ENCODE measurements at regions not wholly inside any gene's neighbourhood (a gene's known extent, or its start where the extent isn't known, plus 50 kb on each side); places are given as distances from the start of the nearest gene placed in this dataset.

DNA sequence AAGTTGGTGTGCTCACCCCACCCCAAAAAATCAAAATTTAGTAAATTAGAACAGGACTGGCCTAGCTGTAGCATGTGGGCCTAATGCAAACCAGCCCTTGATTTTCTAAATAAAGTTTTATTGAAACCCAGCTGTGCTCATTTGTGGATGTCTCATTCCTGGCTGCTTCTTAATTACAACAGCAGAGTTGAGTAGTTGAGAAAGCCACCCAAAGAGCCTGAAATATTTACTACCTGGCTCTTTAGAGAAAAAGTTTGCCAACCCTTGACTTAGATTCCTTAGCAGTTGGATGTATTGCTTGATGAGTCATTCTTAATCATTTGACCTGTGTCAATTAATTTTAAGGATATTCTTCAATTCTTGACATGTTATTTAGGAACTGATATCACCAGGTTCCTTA, 168.3 kb upstream of the PUDP start:
- H4K20me1 ChIP-seq (ENCODE audit: insufficient read depth, low read length), result no peaks in the 10 kb centered on the region
- H3K36me3 ChIP-seq (replicated peaks in 1 of 2; ENCODE audit: control insufficient read depth in 1 of 2, insufficient read depth in 2 of 2, low read length in 2 of 2), result no peaks in the 10 kb centered on the region
- ATAC-seq, result no peak
- TF ChIP-seq ZIK1 (CRISPR knock-in tag; IDR thresholded peaks at IDR 0.05; ENCODE audit: borderline replicate concordance, low read depth) (no peak), ZFP1 (CRISPR knock-in tag; IDR thresholded peaks at IDR 0.05) (no peak), HDAC1 (CRISPR knock-in tag; IDR thresholded peaks at IDR 0.05) (no peak), NFIC (IDR thresholded peaks at IDR 0.05; ENCODE audit: low read length) (no peak), ELF4 (CRISPR knock-in tag; IDR thresholded peaks at IDR 0.05; ENCODE audit: borderline replicate concordance) (no peak), ZNF3 (CRISPR knock-in tag; IDR thresholded peaks at IDR 0.05) (no peak), FOXJ3 (CRISPR knock-in tag; IDR thresholded peaks at IDR 0.05; ENCODE audit: borderline replicate concordance) (no peak), ZNF451 (CRISPR knock-in tag; IDR thresholded peaks at IDR 0.05) (no peak), RCOR2 (CRISPR knock-in tag; IDR thresholded peaks at IDR 0.05) (no peak), EP300 (IDR thresholded peaks at IDR 0.05; ENCODE audit: low read depth in 2 of 2, low read length in 2 of 2) (no peak), EP300 (CRISPR knock-in tag; IDR thresholded peaks at IDR 0.05; ENCODE audit: borderline replicate concordance) (no peak), ESRRA (CRISPR knock-in tag; IDR thresholded peaks at IDR 0.05; ENCODE audit: low read depth) (no peak), BRCA1 (CRISPR knock-in tag; IDR thresholded peaks at IDR 0.05) (no peak)
- TF ChIP-seq, protein P1, sequence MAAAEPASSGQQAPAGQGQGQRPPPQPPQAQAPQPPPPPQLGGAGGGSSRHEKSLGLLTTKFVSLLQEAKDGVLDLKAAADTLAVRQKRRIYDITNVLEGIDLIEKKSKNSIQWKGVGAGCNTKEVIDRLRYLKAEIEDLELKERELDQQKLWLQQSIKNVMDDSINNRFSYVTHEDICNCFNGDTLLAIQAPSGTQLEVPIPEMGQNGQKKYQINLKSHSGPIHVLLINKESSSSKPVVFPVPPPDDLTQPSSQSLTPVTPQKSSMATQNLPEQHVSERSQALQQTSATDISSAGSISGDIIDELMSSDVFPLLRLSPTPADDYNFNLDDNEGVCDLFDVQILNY (CRISPR knock-in tag; conservative IDR thresholded peaks at IDR 0.05), result no peak
- TF ChIP-seq, protein P2, sequence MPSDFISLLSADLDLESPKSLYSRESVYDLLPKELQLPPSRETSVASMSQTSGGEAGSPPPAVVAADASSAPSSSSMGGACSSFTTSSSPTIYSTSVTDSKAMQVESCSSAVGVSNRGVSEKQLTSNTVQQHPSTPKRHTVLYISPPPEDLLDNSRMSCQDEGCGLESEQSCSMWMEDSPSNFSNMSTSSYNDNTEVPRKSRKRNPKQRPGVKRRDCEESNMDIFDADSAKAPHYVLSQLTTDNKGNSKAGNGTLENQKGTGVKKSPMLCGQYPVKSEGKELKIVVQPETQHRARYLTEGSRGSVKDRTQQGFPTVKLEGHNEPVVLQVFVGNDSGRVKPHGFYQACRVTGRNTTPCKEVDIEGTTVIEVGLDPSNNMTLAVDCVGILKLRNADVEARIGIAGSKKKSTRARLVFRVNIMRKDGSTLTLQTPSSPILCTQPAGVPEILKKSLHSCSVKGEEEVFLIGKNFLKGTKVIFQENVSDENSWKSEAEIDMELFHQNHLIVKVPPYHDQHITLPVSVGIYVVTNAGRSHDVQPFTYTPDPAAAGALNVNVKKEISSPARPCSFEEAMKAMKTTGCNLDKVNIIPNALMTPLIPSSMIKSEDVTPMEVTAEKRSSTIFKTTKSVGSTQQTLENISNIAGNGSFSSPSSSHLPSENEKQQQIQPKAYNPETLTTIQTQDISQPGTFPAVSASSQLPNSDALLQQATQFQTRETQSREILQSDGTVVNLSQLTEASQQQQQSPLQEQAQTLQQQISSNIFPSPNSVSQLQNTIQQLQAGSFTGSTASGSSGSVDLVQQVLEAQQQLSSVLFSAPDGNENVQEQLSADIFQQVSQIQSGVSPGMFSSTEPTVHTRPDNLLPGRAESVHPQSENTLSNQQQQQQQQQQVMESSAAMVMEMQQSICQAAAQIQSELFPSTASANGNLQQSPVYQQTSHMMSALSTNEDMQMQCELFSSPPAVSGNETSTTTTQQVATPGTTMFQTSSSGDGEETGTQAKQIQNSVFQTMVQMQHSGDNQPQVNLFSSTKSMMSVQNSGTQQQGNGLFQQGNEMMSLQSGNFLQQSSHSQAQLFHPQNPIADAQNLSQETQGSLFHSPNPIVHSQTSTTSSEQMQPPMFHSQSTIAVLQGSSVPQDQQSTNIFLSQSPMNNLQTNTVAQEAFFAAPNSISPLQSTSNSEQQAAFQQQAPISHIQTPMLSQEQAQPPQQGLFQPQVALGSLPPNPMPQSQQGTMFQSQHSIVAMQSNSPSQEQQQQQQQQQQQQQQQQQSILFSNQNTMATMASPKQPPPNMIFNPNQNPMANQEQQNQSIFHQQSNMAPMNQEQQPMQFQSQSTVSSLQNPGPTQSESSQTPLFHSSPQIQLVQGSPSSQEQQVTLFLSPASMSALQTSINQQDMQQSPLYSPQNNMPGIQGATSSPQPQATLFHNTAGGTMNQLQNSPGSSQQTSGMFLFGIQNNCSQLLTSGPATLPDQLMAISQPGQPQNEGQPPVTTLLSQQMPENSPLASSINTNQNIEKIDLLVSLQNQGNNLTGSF (CRISPR knock-in tag; IDR thresholded peaks at IDR 0.05), result no peak
- TF ChIP-seq, protein P3, sequence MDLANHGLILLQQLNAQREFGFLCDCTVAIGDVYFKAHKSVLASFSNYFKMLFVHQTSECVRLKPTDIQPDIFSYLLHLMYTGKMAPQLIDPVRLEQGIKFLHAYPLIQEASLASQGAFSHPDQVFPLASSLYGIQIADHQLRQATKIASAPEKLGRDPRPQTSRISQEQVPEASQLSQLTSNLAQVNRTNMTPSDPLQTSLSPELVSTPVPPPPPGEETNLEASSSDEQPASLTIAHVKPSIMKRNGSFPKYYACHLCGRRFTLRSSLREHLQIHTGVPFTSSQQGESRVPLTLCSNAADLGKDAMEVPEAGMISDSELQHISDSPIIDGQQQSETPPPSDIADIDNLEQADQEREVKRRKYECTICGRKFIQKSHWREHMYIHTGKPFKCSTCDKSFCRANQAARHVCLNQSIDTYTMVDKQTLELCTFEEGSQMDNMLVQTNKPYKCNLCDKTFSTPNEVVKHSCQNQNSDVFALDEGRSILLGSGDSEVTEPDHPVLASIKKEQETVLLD (CRISPR knock-in tag; IDR thresholded peaks at IDR 0.05; ENCODE audit: low read depth), result no peak
- TF ChIP-seq, protein P4, sequence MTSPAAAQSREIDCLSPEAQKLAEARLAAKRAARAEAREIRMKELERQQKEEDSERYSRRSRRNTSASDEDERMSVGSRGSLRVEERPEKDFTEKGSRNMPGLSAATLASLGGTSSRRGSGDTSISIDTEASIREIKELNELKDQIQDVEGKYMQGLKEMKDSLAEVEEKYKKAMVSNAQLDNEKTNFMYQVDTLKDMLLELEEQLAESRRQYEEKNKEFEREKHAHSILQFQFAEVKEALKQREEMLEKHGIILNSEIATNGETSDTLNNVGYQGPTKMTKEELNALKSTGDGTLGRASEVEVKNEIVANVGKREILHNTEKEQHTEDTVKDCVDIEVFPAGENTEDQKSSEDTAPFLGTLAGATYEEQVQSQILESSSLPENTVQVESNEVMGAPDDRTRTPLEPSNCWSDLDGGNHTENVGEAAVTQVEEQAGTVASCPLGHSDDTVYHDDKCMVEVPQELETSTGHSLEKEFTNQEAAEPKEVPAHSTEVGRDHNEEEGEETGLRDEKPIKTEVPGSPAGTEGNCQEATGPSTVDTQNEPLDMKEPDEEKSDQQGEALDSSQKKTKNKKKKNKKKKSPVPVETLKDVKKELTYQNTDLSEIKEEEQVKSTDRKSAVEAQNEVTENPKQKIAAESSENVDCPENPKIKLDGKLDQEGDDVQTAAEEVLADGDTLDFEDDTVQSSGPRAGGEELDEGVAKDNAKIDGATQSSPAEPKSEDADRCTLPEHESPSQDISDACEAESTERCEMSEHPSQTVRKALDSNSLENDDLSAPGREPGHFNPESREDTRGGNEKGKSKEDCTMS (CRISPR knock-in tag; conservative IDR thresholded peaks at IDR 0.05), result no peak
- H3K27me3 ChIP-seq (ENCODE audit: control insufficient read depth in 1 of 2, insufficient read depth in 2 of 2, low read length in 2 of 2), result no peaks in the 10 kb centered on the region
- BruUV-seq (replicated peaks), result no TSS peak
- in situ Hi-C loops (cut with HindIII; ENCODE audit: extremely low pct_ligation_motif_present, low pct_unique_long_range_greater_than_20kb), result no loop called here
- intact Hi-C loops (cut with micrococcal nuclease; ENCODE audit: unreplicated experiment), result no loop called here
- no peak overlapping the region for H2AFZ ChIP-seq (ENCODE audit: low read length)
- no peak overlapping the region for H3K9ac ChIP-seq (ENCODE audit: insufficient read depth, low read depth, low read length)
- no peak for DNase-seq (ENCODE audit: low spot score)
- no peak overlapping the region for H3K4me2 ChIP-seq (ENCODE audit: low read depth, low read length)
- no peaks in the 10 kb centered on the region for H3K9me3 ChIP-seq (ENCODE audit: low read length)
- H3K4me1 ChIP-seq (ENCODE audit: insufficient read depth, low read length), result no peaks in the 10 kb centered on the region
- ChIA-PET POLR2A (no interaction called here), CTCF (ENCODE audit: low intra/inter-chr PET ratio, low total read pairs) (no interaction called here)
- no peaks in the 10 kb centered on the region for H3K79me2 ChIP-seq (ENCODE audit: insufficient read depth, low read length)
- no peak overlapping the region for H3K4me3 ChIP-seq (replicated peaks in 1 of 3; ENCODE audit: insufficient read depth in 1 of 3, low read depth in 2 of 3, low read length in 3 of 3)
- no peak overlapping the region for H3K27ac ChIP-seq (ENCODE audit: extremely low read length, insufficient read depth, low read length)
- FAIRE-seq, result no peak

Measured in HepG2 (cell line).